Uterus (tissue), 2 donors: ENCODE measurements at regions not wholly inside any gene's neighbourhood (a gene's known extent, or its start where the extent isn't known, plus 50 kb on each side); places are given as distances from the start of the nearest gene placed in this dataset.

Source experiments
- CTCF ChIP-seq, 4 experiments: fragments of 200-600 bp in 2 of 4; fragments of 450-650 bp in 2 of 4; sonication (generic) in 2 of 4; IDR thresholded peaks; one replicate each; pipeline ENCODE4 v1.5.1; 2016 to 2019; ENCODE audit warnings: antibody characterized with exemption in 4 of 4, mild to moderate bottlenecking in 2 of 4, moderate library complexity in 1 of 4
- POLR2A ChIP-seq, 2 donors: fragments of 450-650 bp; IDR thresholded peaks; one replicate each; pipeline ENCODE4 v1.6.1; 2016; ENCODE audit warnings: antibody characterized with exemption in 2 of 2, mild to moderate bottlenecking in 1 of 2, moderate library complexity in 1 of 2

GRCh38 chr4:163757219-163757618 is 262.7 kb downstream of the TMA16 start:
- TF ChIP-seq POLR2A (IDR thresholded peaks at IDR 0.05) = no peak
- no peak for TF ChIP-seq CTCF (IDR thresholded peaks at IDR 0.05)
